Colonic mucosa (tissue), 4 donors: ENCODE measurements at regions not wholly inside any gene's neighbourhood (a gene's known extent, or its start where the extent isn't known, plus 50 kb on each side); places are given as distances from the start of the nearest gene placed in this dataset.

Source experiments
- DNase-seq: peaks from one replicate; pipeline ENCODE4 v3.0.0-alpha.2; 2020
- H3K27ac ChIP-seq: fragments of 200-600 bp; one replicate; pipeline ENCODE4 v1.8.0; 2021
- H3K27me3 ChIP-seq: fragments of 200-600 bp; one replicate; pipeline ENCODE4 v1.8.0; 2021
- H3K36me3 ChIP-seq: fragments of 200-600 bp; one replicate; pipeline ENCODE4 v1.8.0; 2021
- H3K4me1 ChIP-seq: fragments of 200-600 bp; one replicate; pipeline ENCODE4 v1.8.0; 2021; ENCODE audit warnings: mild to moderate bottlenecking
- H3K4me3 ChIP-seq: fragments of 200-600 bp; one replicate; pipeline ENCODE4 v1.8.0; 2021
- H3K9ac ChIP-seq, 2 donors: one replicate each; pipeline ENCODE4 v1.7.0; 2013; ENCODE audit warnings: control low read depth in 2 of 2, low read depth in 2 of 2, low read length in 2 of 2
- H3K9me3 ChIP-seq: fragments of 200-600 bp; one replicate; pipeline ENCODE4 v1.8.0; 2021
- CTCF ChIP-seq: fragments of 200-600 bp; IDR thresholded peaks from one replicate; pipeline ENCODE4 v1.8.0; 2022; ENCODE audit warnings: antibody characterized with exemption, mild to moderate bottlenecking
- intact Hi-C: fragments of 100-400 bp; cut with DNase I; formaldehyde crosslinking; loops from one replicate; pipeline ENCODE4 v1.14.1; 2022
- donor health status: healthy.
- donor health status: DM: no; HTN: no; CAD: no.
- donor health status: DM: no; HTN: no; CAD: no.

GRCh38 chrX:134101636-134102035 lies 116.2 kb upstream of the GPC3 start:
- no peaks in the 10 kb centered on the region for H3K27me3 ChIP-seq
- H3K27ac ChIP-seq: no peak overlapping the region
- no peak for TF ChIP-seq CTCF
- no peak for DNase-seq
- no peaks in the 10 kb centered on the region for H3K36me3 ChIP-seq
- H3K9ac ChIP-seq: no peak overlapping the region
- no peaks in the 10 kb centered on the region for H3K4me1 ChIP-seq
- no peaks in the 10 kb centered on the region for H3K9me3 ChIP-seq
- intact Hi-C loops: no loop called here
- no peak overlapping the region for H3K4me3 ChIP-seq

GRCh38 chrX:134115270-134115669 lies 121.7 kb upstream of the CCDC160 start:
- Histone ChIP-seq H3K27me3 (peaks cover 2% of the 10 kb centered on the region), H3K9me3 (no peaks in the 10 kb centered on the region), H3K9ac (no peak overlapping the region), H3K4me3 (no peak overlapping the region), H3K36me3 (no peaks in the 10 kb centered on the region), H3K27ac (no peak overlapping the region), H3K4me1 (no peaks in the 10 kb centered on the region)
- intact Hi-C loops: no loop called here
- no peak for DNase-seq
- no peak for TF ChIP-seq CTCF

- Histone ChIP-seq H3K27ac (no peak overlapping the region), H3K9me3 (no peaks in the 10 kb centered on the region), H3K9ac (no peak overlapping the region), H3K36me3 (no peaks in the 10 kb centered on the region), H3K27me3 (no peaks in the 10 kb centered on the region), H3K4me1 (no peaks in the 10 kb centered on the region), H3K4me3 (no peak overlapping the region)
- no peak for TF ChIP-seq CTCF
- intact Hi-C loops: no loop called here
- no peak for DNase-seq
Measured at GRCh38 chrX:134137341-134137740, 99.6 kb upstream of the CCDC160 start.

GRCh38 chrX:134139090-134139489 lies 97.9 kb upstream of the CCDC160 start:
- Histone ChIP-seq H3K36me3 (no peaks in the 10 kb centered on the region), H3K9me3 (no peaks in the 10 kb centered on the region), H3K4me3 (no peak overlapping the region), H3K4me1 (no peaks in the 10 kb centered on the region), H3K27ac (no peak overlapping the region), H3K27me3 (no peaks in the 10 kb centered on the region), H3K9ac (no peak overlapping the region)
- no peak for TF ChIP-seq CTCF
- intact Hi-C loops: no loop called here
- no peak for DNase-seq

GRCh38 chrX:134144231-134144630 lies 92.8 kb upstream of the CCDC160 start:
- Histone ChIP-seq H3K27me3 (no peaks in the 10 kb centered on the region), H3K9me3 (no peaks in the 10 kb centered on the region), H3K27ac (no peak overlapping the region), H3K36me3 (no peaks in the 10 kb centered on the region), H3K4me3 (no peak overlapping the region), H3K4me1 (no peaks in the 10 kb centered on the region), H3K9ac (no peak overlapping the region)
- no peak for DNase-seq
- TF ChIP-seq CTCF: no peak
- intact Hi-C loops: no loop called here

GRCh38 chrX:134146493-134146892 lies 90.5 kb upstream of the CCDC160 start:
- H3K9me3 ChIP-seq: no peaks in the 10 kb centered on the region
- no peak for TF ChIP-seq CTCF
- no peak overlapping the region for H3K4me3 ChIP-seq
- H3K9ac ChIP-seq: no peak overlapping the region
- intact Hi-C loops: no loop called here
- DNase-seq: no peak
- H3K27ac ChIP-seq: no peak overlapping the region
- H3K4me1 ChIP-seq: no peaks in the 10 kb centered on the region
- no peaks in the 10 kb centered on the region for H3K36me3 ChIP-seq
- no peaks in the 10 kb centered on the region for H3K27me3 ChIP-seq
